Panc1 (cell line): ENCODE measurements at regions not wholly inside any gene's neighbourhood (a gene's known extent, or its start where the extent isn't known, plus 50 kb on each side); places are given as distances from the start of the nearest gene placed in this dataset.

Source experiments
- CTCF ChIP-seq: fragments of 450-650 bp; IDR thresholded peaks from 2 replicates; pipeline ENCODE4 v1.5.1; 2017; ENCODE audit warnings: mild to moderate bottlenecking
- POLR2AphosphoS5 ChIP-seq: IDR thresholded peaks from 2 replicates; pipeline ENCODE4 v1.6.1; 2012; ENCODE audit warnings: mild to moderate bottlenecking, low read depth, low read length, moderate library complexity
- SIN3A ChIP-seq: IDR thresholded peaks from 2 replicates; pipeline ENCODE4 v1.6.1; 2012; ENCODE audit warnings: low read depth, mild to moderate bottlenecking, low read length, moderate library complexity, borderline replicate concordance; ENCODE audit not compliant: insufficient read depth
- TF ChIP-seq, protein P1 (sequence below), 2 experiments: IDR thresholded peaks; 2 replicates each; pipeline ENCODE4 v1.6.1; 2011 to 2012; ENCODE audit warnings: low read depth in 2 of 2, control low read depth in 1 of 2, low read length in 1 of 2, mild to moderate bottlenecking in 1 of 2, moderate library complexity in 1 of 2; ENCODE audit not compliant: insufficient read depth in 1 of 2

DNA sequence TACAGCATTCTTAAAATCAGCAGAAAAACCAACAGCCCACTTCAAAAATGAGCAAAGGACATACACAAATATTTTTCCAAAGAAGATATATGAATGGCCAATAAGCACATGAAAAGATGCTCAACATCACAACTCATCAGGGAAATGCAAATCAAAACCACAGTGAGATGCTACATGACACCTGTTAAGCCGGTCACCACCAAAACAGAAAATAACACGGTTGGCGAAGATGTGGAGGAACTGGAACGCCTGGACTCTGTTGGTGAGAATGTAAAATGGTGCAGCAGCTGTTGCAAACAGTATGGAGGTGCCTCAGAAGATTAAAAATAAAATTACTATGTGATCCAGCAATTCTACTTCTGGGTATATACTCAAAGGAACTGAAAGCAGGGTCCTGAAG, 184.8 kb downstream of the INHBB start:
- TF ChIP-seq CTCF (no peak), SIN3A (no peak), POLR2AphosphoS5 (no peak)
- TF ChIP-seq, protein P1, sequence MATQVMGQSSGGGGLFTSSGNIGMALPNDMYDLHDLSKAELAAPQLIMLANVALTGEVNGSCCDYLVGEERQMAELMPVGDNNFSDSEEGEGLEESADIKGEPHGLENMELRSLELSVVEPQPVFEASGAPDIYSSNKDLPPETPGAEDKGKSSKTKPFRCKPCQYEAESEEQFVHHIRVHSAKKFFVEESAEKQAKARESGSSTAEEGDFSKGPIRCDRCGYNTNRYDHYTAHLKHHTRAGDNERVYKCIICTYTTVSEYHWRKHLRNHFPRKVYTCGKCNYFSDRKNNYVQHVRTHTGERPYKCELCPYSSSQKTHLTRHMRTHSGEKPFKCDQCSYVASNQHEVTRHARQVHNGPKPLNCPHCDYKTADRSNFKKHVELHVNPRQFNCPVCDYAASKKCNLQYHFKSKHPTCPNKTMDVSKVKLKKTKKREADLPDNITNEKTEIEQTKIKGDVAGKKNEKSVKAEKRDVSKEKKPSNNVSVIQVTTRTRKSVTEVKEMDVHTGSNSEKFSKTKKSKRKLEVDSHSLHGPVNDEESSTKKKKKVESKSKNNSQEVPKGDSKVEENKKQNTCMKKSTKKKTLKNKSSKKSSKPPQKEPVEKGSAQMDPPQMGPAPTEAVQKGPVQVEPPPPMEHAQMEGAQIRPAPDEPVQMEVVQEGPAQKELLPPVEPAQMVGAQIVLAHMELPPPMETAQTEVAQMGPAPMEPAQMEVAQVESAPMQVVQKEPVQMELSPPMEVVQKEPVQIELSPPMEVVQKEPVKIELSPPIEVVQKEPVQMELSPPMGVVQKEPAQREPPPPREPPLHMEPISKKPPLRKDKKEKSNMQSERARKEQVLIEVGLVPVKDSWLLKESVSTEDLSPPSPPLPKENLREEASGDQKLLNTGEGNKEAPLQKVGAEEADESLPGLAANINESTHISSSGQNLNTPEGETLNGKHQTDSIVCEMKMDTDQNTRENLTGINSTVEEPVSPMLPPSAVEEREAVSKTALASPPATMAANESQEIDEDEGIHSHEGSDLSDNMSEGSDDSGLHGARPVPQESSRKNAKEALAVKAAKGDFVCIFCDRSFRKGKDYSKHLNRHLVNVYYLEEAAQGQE (IDR thresholded peaks at IDR 0.05; ENCODE audit: insufficient read depth in 1 of 2, low read depth in 2 of 2, low read length in 1 of 2) = no peak
